Parathyroid adenoma (tissue), 2 donors: ENCODE measurements at regions not wholly inside any gene's neighbourhood (a gene's known extent, or its start where the extent isn't known, plus 50 kb on each side); places are given as distances from the start of the nearest gene placed in this dataset.

Experiments used
- H2AFZ ChIP-seq: fragments of 300-600 bp; sonication (generic); one replicate; pipeline ENCODE4 v1.7.0; 2017; ENCODE audit warnings: antibody characterized with exemption, mild to moderate bottlenecking
- H3K27ac ChIP-seq: fragments of 300-600 bp; sonication (generic); one replicate; pipeline ENCODE4 v1.7.0; 2017
- H3K27me3 ChIP-seq: fragments of 300-600 bp; sonication (generic); one replicate; pipeline ENCODE4 v1.7.0; 2017; ENCODE audit warnings: low read length; ENCODE audit not compliant: control insufficient read depth, insufficient read depth
- H3K36me3 ChIP-seq: fragments of 300-600 bp; sonication (generic); one replicate; pipeline ENCODE4 v1.7.0; 2017; ENCODE audit warnings: low read length; ENCODE audit not compliant: control insufficient read depth, insufficient read depth
- H3K4me1 ChIP-seq: fragments of 300-600 bp; sonication (generic); one replicate; pipeline ENCODE4 v1.7.0; 2017; ENCODE audit warnings: control low read depth
- H3K4me2 ChIP-seq: fragments of 300-600 bp; sonication (generic); one replicate; pipeline ENCODE4 v1.7.0; 2017; ENCODE audit warnings: low read length
- H3K4me3 ChIP-seq: fragments of 300-600 bp; sonication (generic); one replicate; pipeline ENCODE4 v1.7.0; 2017; ENCODE audit warnings: low read depth, low read length
- H3K79me2 ChIP-seq: fragments of 300-600 bp; sonication (generic); one replicate; pipeline ENCODE4 v1.7.0; 2017; ENCODE audit warnings: control low read depth
- H3K9ac ChIP-seq: fragments of 300-600 bp; sonication (generic); one replicate; pipeline ENCODE4 v1.7.0; 2017; ENCODE audit warnings: mild to moderate bottlenecking
- H3K9me3 ChIP-seq: fragments of 300-600 bp; sonication (generic); one replicate; pipeline ENCODE4 v1.7.0; 2017; ENCODE audit warnings: low read length; ENCODE audit not compliant: control insufficient read depth
- CTCF ChIP-seq: fragments of 300-600 bp; sonication (generic); IDR thresholded peaks from one replicate; pipeline ENCODE4 v1.7.0; 2017; ENCODE audit warnings: antibody characterized with exemption, mild to moderate bottlenecking
- donor health status: primary hyperparathyroidism.

GRCh38 chr5:7186818-7187217, 209.1 kb upstream of the ADCY2 start:
- H3K4me3 ChIP-seq = no peak overlapping the region
- H3K4me1 ChIP-seq = no peaks in the 10 kb centered on the region
- no peak overlapping the region for H2AFZ ChIP-seq
- H3K27ac ChIP-seq = no peak overlapping the region
- H3K36me3 ChIP-seq = no peaks in the 10 kb centered on the region
- H3K27me3 ChIP-seq = no peaks in the 10 kb centered on the region
- H3K79me2 ChIP-seq = no peaks in the 10 kb centered on the region
- no peak overlapping the region for H3K4me2 ChIP-seq
- no peak for TF ChIP-seq CTCF
- no peaks in the 10 kb centered on the region for H3K9me3 ChIP-seq
- H3K9ac ChIP-seq = no peak overlapping the region

- Histone ChIP-seq H3K4me2 (no peak overlapping the region), H3K9ac (no peak overlapping the region), H3K79me2 (no peaks in the 10 kb centered on the region), H3K4me3 (no peak overlapping the region), H3K27ac (no peak overlapping the region), H3K36me3 (no peaks in the 10 kb centered on the region), H3K4me1 (no peaks in the 10 kb centered on the region), H3K27me3 (no peaks in the 10 kb centered on the region), H2AFZ (no peak overlapping the region), H3K9me3 (no peaks in the 10 kb centered on the region)
- no peak for TF ChIP-seq CTCF
Observed at GRCh38 chr5:7190712-7191250, 205.2 kb upstream of the ADCY2 start.

GRCh38 chr5:7192016-7192415, 203.9 kb upstream of the ADCY2 start:
- H3K9ac ChIP-seq = no peak overlapping the region
- H3K4me1 ChIP-seq = no peaks in the 10 kb centered on the region
- no peak overlapping the region for H3K4me2 ChIP-seq
- H3K4me3 ChIP-seq = no peak overlapping the region
- no peaks in the 10 kb centered on the region for H3K9me3 ChIP-seq
- no peak for TF ChIP-seq CTCF
- H3K27me3 ChIP-seq = no peaks in the 10 kb centered on the region
- no peaks in the 10 kb centered on the region for H3K36me3 ChIP-seq
- no peaks in the 10 kb centered on the region for H3K79me2 ChIP-seq
- H2AFZ ChIP-seq = no peak overlapping the region
- no peak overlapping the region for H3K27ac ChIP-seq

- no peaks in the 10 kb centered on the region for H3K4me1 ChIP-seq
- TF ChIP-seq CTCF = no peak
- no peaks in the 10 kb centered on the region for H3K9me3 ChIP-seq
- no peaks in the 10 kb centered on the region for H3K27me3 ChIP-seq
- H2AFZ ChIP-seq = no peak overlapping the region
- H3K4me2 ChIP-seq = no peak overlapping the region
- no peak overlapping the region for H3K27ac ChIP-seq
- H3K4me3 ChIP-seq = no peak overlapping the region
- no peaks in the 10 kb centered on the region for H3K79me2 ChIP-seq
- no peak overlapping the region for H3K9ac ChIP-seq
- H3K36me3 ChIP-seq = no peaks in the 10 kb centered on the region
Observed at GRCh38 chr5:7202846-7203245, 193.1 kb upstream of the ADCY2 start.

GRCh38 chr5:7207979-7208378, 188.0 kb upstream of the ADCY2 start:
- H2AFZ ChIP-seq = no peak overlapping the region
- no peak for TF ChIP-seq CTCF
- no peak overlapping the region for H3K4me3 ChIP-seq
- no peaks in the 10 kb centered on the region for H3K4me1 ChIP-seq
- H3K4me2 ChIP-seq = no peak overlapping the region
- H3K27ac ChIP-seq = no peak overlapping the region
- no peaks in the 10 kb centered on the region for H3K9me3 ChIP-seq
- H3K9ac ChIP-seq = no peak overlapping the region
- no peaks in the 10 kb centered on the region for H3K79me2 ChIP-seq
- no peaks in the 10 kb centered on the region for H3K27me3 ChIP-seq
- H3K36me3 ChIP-seq = no peaks in the 10 kb centered on the region
